H1 (cell line): ENCODE measurements at regions not wholly inside any gene's neighbourhood (a gene's known extent, or its start where the extent isn't known, plus 50 kb on each side); places are given as distances from the start of the nearest gene placed in this dataset.

Source experiments
- CTCF ChIA-PET: fragments of 300-600 bp; sonication (Branson Sonifier 250); formaldehyde crosslinking; loops from one replicate; lab custom pipeline; 2021; ENCODE audit not compliant: partially characterized antibody; lab: Charles Lee
- POLR2A ChIA-PET: fragments of 300-600 bp; sonication (Branson Sonifier 250); formaldehyde crosslinking; loops from one replicate; lab custom pipeline; 2021; ENCODE audit warnings: inconsistent platforms; ENCODE audit not compliant: partially characterized antibody; lab: Charles Lee
- DNase-seq, 2 experiments: peaks; one replicate each; pipeline versions ENCODE4 v3.0.0 to v3.0.0-alpha.2; 2010 to 2022; ENCODE audit warnings: low spot score in 2 of 2, low read depth in 1 of 2, mixed read lengths in 1 of 2
- FAIRE-seq: peaks from 2 replicates; lab custom pipeline; 2011; peaks lifted over from hg19 to GRCh38; lab: Jason Lieb, UNC
- H2AFZ ChIP-seq: 2 replicates; pipeline ENCODE4 v1.8.1; 2012; ENCODE audit warnings: low read length, inconsistent platforms
- H2AK5ac ChIP-seq: 2 replicates; pipeline ENCODE4 v1.6.1; 2013; ENCODE audit warnings: low read depth, low read length
- H2BK120ac ChIP-seq: replicated peaks from 2 replicates; pipeline ENCODE3; 2013; ENCODE audit warnings: low read depth, low read length, inconsistent platforms
- H2BK12ac ChIP-seq: 2 replicates; pipeline ENCODE4 v1.6.1; 2013; ENCODE audit warnings: low read depth, low read length
- H2BK15ac ChIP-seq: 2 replicates; pipeline ENCODE4 v1.6.1; 2013; ENCODE audit warnings: low read length
- H2BK20ac ChIP-seq: 2 replicates; pipeline ENCODE4 v1.6.1; 2013; ENCODE audit warnings: low read length
- H2BK5ac ChIP-seq: 2 replicates; pipeline ENCODE4 v1.6.1; 2013; ENCODE audit warnings: low read depth, low read length
- H3K14ac ChIP-seq: 2 replicates; pipeline ENCODE4 v1.6.1; 2013; ENCODE audit warnings: inconsistent platforms; ENCODE audit not compliant: insufficient read length
- H3K18ac ChIP-seq: 2 replicates; pipeline ENCODE4 v1.6.1; 2013; ENCODE audit warnings: low read length; ENCODE audit errors: extremely low read depth
- H3K23ac ChIP-seq: 2 replicates; pipeline ENCODE4 v1.6.1; 2013; ENCODE audit warnings: inconsistent platforms; ENCODE audit not compliant: insufficient read length
- H3K23me2 ChIP-seq: 2 replicates; pipeline ENCODE4 v1.6.1; 2013; ENCODE audit warnings: low read depth, low read length
- H3K27ac ChIP-seq: 2 replicates; pipeline ENCODE4 v1.6.1; 2011; ENCODE audit warnings: low read depth, low read length, inconsistent platforms
- H3K27me3 ChIP-seq, 4 experiments: replicated peaks in 1 of 4; 1 replicate in 1 of 4; 2 replicates in 3 of 4; pipeline versions ENCODE4 v1.6.1 to v1.8.1; 2011 to 2013; ENCODE audit warnings: low read length in 3 of 4, mild to moderate bottlenecking in 3 of 4, inconsistent platforms in 2 of 4, mixed read lengths in 2 of 4, moderate library complexity in 1 of 4; ENCODE audit not compliant: control insufficient read depth in 3 of 4, insufficient read depth in 3 of 4; ENCODE audit errors: extremely low read depth in 1 of 4
- H3K36me3 ChIP-seq, 4 experiments: 2 replicates each; pipeline versions ENCODE4 v1.6.1 to v1.8.1; 2011 to 2013; ENCODE audit warnings: mild to moderate bottlenecking in 4 of 4, low read length in 3 of 4, moderate library complexity in 2 of 4, control low read depth in 1 of 4, inconsistent platforms in 1 of 4; ENCODE audit not compliant: insufficient read depth in 4 of 4, control insufficient read depth in 2 of 4
- H3K4ac ChIP-seq: replicated peaks from 2 replicates; pipeline ENCODE3; 2013; ENCODE audit warnings: low read length, low read depth, mixed read lengths, inconsistent platforms; ENCODE audit not compliant: insufficient read length
- H3K4me1 ChIP-seq, 4 experiments: replicated peaks in 1 of 4; 1 replicate in 1 of 4; 2 replicates in 3 of 4; pipeline versions ENCODE4 v1.6.1 to v1.8.1; 2011 to 2013; ENCODE audit warnings: low read length in 3 of 4, inconsistent platforms in 2 of 4, mixed read lengths in 1 of 4; ENCODE audit not compliant: insufficient read depth in 4 of 4, control insufficient read depth in 3 of 4
- H3K4me2 ChIP-seq, 2 experiments: 2 replicates each; pipeline versions ENCODE4 v1.6.1 to v1.8.1; 2011 to 2013; ENCODE audit warnings: low read depth in 2 of 2, low read length in 2 of 2, control low read depth in 1 of 2, inconsistent platforms in 1 of 2, mild to moderate bottlenecking in 1 of 2; ENCODE audit not compliant: insufficient read depth in 1 of 2
- H3K4me3 ChIP-seq, 4 experiments: fragments of 200-600, 300-600 bp in 1 of 4; sonication (generic), shearing (Covaris generic), sonication (Bioruptor Twin) in 1 of 4; 2 replicates each; pipeline versions ENCODE4 v1.5.1 to v1.8.1; 2011 to 2016; ENCODE audit warnings: low read length in 4 of 4, low read depth in 3 of 4, control low read depth in 2 of 4, inconsistent platforms in 2 of 4, mild to moderate bottlenecking in 2 of 4, mixed read lengths in 1 of 4, moderate library complexity in 1 of 4; ENCODE audit not compliant: insufficient read depth in 2 of 4; ENCODE audit errors: extremely low read depth in 1 of 4
- H3K56ac ChIP-seq: replicated peaks from 2 replicates; pipeline ENCODE3; 2013; ENCODE audit warnings: low read depth, mild to moderate bottlenecking, mixed read lengths, low read length, inconsistent platforms; ENCODE audit not compliant: insufficient read length
- H3K79me1 ChIP-seq: 2 replicates; pipeline ENCODE4 v1.6.1; 2013; ENCODE audit warnings: low read depth, low read length, control low read depth
- H3K79me2 ChIP-seq, 2 experiments: 2 replicates each; pipeline versions ENCODE4 v1.6.1 to v1.8.1; 2012 to 2013; ENCODE audit warnings: low read length in 2 of 2, mild to moderate bottlenecking in 2 of 2, inconsistent platforms in 1 of 2; ENCODE audit not compliant: insufficient read depth in 2 of 2, control insufficient read depth in 1 of 2
- H3K9ac ChIP-seq, 4 experiments: replicated peaks in 1 of 4; 1 replicate in 1 of 4; 2 replicates in 3 of 4; pipeline versions ENCODE4 v1.6.1 to v1.8.1; 2011 to 2013; ENCODE audit warnings: low read depth in 3 of 4, low read length in 3 of 4, control low read depth in 2 of 4, mild to moderate bottlenecking in 2 of 4, moderate library complexity in 2 of 4, inconsistent platforms in 1 of 4; ENCODE audit errors: extremely low read depth in 1 of 4
- H3K9me3 ChIP-seq, 2 experiments: 2 replicates each; pipeline versions ENCODE4 v1.6.1 to v1.8.1; 2012 to 2013; ENCODE audit warnings: mild to moderate bottlenecking in 2 of 2, moderate library complexity in 2 of 2, control low read depth in 1 of 2, inconsistent platforms in 1 of 2, low read depth in 1 of 2, low read length in 1 of 2, mixed read lengths in 1 of 2; ENCODE audit not compliant: insufficient read depth in 2 of 2
- H4K20me1 ChIP-seq, 2 experiments: replicated peaks in 1 of 2; 2 replicates each; pipeline versions ENCODE3 to v1.8.1; 2011 to 2013; ENCODE audit warnings: inconsistent platforms in 2 of 2, low read length in 2 of 2, mild to moderate bottlenecking in 1 of 2; ENCODE audit not compliant: insufficient read depth in 2 of 2, control insufficient read depth in 1 of 2
- H4K5ac ChIP-seq: 2 replicates; pipeline ENCODE4 v1.6.1; 2013; ENCODE audit warnings: low read length, low read depth, mixed read lengths, inconsistent platforms; ENCODE audit not compliant: insufficient read length
- H4K8ac ChIP-seq: 2 replicates; pipeline ENCODE4 v1.8.0; 2013; ENCODE audit warnings: mild to moderate bottlenecking, moderate library complexity, low read length, inconsistent platforms; ENCODE audit not compliant: insufficient read depth; ENCODE audit errors: extremely low read depth
- H4K91ac ChIP-seq: replicated peaks from 2 replicates; pipeline ENCODE3; 2013; ENCODE audit warnings: low read length, mixed read lengths, inconsistent platforms; ENCODE audit not compliant: insufficient read length
- TAF1 ChIP-seq: IDR thresholded peaks from 2 replicates; pipeline ENCODE4 v1.6.1; 2011; ENCODE audit warnings: mild to moderate bottlenecking, low read depth, low read length
- WGBS, 2 experiments: shearing (Covaris generic) in 1 of 2; methylation state at CpG; one replicate each; pipeline versions ENCODE4 v1.1.6 to v1.1.7; 2013 to 2015; ENCODE audit warnings: low lambda C conversion rate in 2 of 2, mixed read lengths in 2 of 2, inconsistent platforms in 1 of 2, low coverage in 1 of 2, missing lambda C conversion rate in 1 of 2; ENCODE audit not compliant: insufficient replicate concordance in 2 of 2, insufficient coverage in 1 of 2, insufficient read length in 1 of 2; ENCODE audit errors: extremely low coverage in 1 of 2, missing lambda C conversion rate in 1 of 2; 5-methylcytosine and 5-hydroxymethylcytosine counted together

GRCh38 chr5:145589063-145589462, 246.1 kb downstream of the PRELID2 start:
- Histone ChIP-seq H2BK20ac (no peak overlapping the region), H4K91ac (no peak overlapping the region), H3K23ac (no peak overlapping the region), H3K4me1 (no peaks in the 10 kb centered on the region), H3K27ac (no peak overlapping the region), H2BK15ac (no peak overlapping the region), H2AK5ac (no peak overlapping the region), H3K36me3 (no peaks in the 10 kb centered on the region), H3K27me3 (no peaks in the 10 kb centered on the region), H4K5ac (no peak overlapping the region), H3K56ac (no peak overlapping the region), H3K79me2 (no peaks in the 10 kb centered on the region), H3K18ac (no peak overlapping the region), H2BK12ac (no peak overlapping the region), H3K9ac (no peak overlapping the region), H2AFZ (no peak overlapping the region), H4K20me1 (no peaks in the 10 kb centered on the region), H4K8ac (no peak overlapping the region), H3K23me2 (no peaks in the 10 kb centered on the region), H3K4me2 (no peak overlapping the region), H2BK120ac (no peak overlapping the region), H3K14ac (no peak overlapping the region), H3K4me3 (no peak overlapping the region), H3K4ac (no peak overlapping the region), H3K9me3 (no peaks in the 10 kb centered on the region), H2BK5ac (no peak overlapping the region), H3K79me1 (no peaks in the 10 kb centered on the region)
- FAIRE-seq (no peak), DNase-seq (no peak)
- POLR2A ChIA-PET = no interaction called here
- no peak for TF ChIP-seq TAF1
- CTCF ChIA-PET = no interaction called here
- WGBS, 2 experiments = 98% methylated on average over 2 of the region's 2 CpGs; no CpG with 5 or more reads in 1 of the 2 experiments
